Sigmoid colon (tissue), 4 donors: ENCODE measurements at regions not wholly inside any gene's neighbourhood (a gene's known extent, or its start where the extent isn't known, plus 50 kb on each side); places are given as distances from the start of the nearest gene placed in this dataset.

Experiments
- CTCF ChIP-seq, 4 experiments: fragments of 450-650 bp in 3 of 4; fragments of 200-600 bp in 1 of 4; IDR thresholded peaks; one replicate each; pipeline ENCODE4 v1.5.1; 2016 to 2019; ENCODE audit warnings: antibody characterized with exemption in 4 of 4, mild to moderate bottlenecking in 3 of 4, moderate library complexity in 2 of 4
- EP300 ChIP-seq, 4 donors: sonication (generic); formaldehyde crosslinking; IDR thresholded peaks; one replicate each; pipeline ENCODE4 v1.6.1; 2017; ENCODE audit warnings: antibody characterized with exemption in 4 of 4
- POLR2A ChIP-seq, 2 donors: fragments of 450-650 bp; IDR thresholded peaks; one replicate each; pipeline ENCODE4 v1.6.1; 2016; ENCODE audit warnings: antibody characterized with exemption in 2 of 2, mild to moderate bottlenecking in 2 of 2, moderate library complexity in 2 of 2
- POLR2AphosphoS5 ChIP-seq, 4 donors: sonication (generic); formaldehyde crosslinking; IDR thresholded peaks; one replicate each; pipeline ENCODE4 v1.6.1; 2017; ENCODE audit warnings: antibody characterized with exemption in 4 of 4

- TF ChIP-seq POLR2A (IDR thresholded peaks at IDR 0.05) (no peak), CTCF (IDR thresholded peaks at IDR 0.05) (no peak), POLR2AphosphoS5 (IDR thresholded peaks at IDR 0.05) (no peak), EP300 (IDR thresholded peaks at IDR 0.05) (no peak)
Measured at GRCh38 chr3:115281697-115282675, 134.9 kb upstream of the ZBTB20 start.
